Breast epithelium (tissue), 4 donors: ENCODE measurements at regions not wholly inside any gene's neighbourhood (a gene's known extent, or its start where the extent isn't known, plus 50 kb on each side); places are given as distances from the start of the nearest gene placed in this dataset.

Experiments
- DNase-seq, 2 donors: peaks; one replicate each; pipeline ENCODE4 v3.0.0-alpha.2; 2019; ENCODE audit warnings: low spot score in 2 of 2
- H3K27ac ChIP-seq, 2 donors: fragments of 200-600 bp; sonication (generic) in 1 of 2; one replicate each; pipeline ENCODE4 v1.5.1; 2016 to 2019; ENCODE audit warnings: mild to moderate bottlenecking in 1 of 2
- H3K27me3 ChIP-seq, 2 donors: fragments of 200-600 bp; sonication (generic) in 1 of 2; one replicate each; pipeline versions ENCODE4 v1.5.1 to v1.6.0; 2017 to 2019; ENCODE audit warnings: control low read depth in 1 of 2, mild to moderate bottlenecking in 1 of 2
- H3K36me3 ChIP-seq: fragments of 200-600 bp; one replicate; pipeline ENCODE4 v1.5.1; 2019
- H3K4me1 ChIP-seq, 2 donors: fragments of 200-600 bp; sonication (generic); one replicate each; pipeline ENCODE4 v1.5.1; 2016 to 2019; ENCODE audit warnings: control low read depth in 1 of 2
- H3K4me3 ChIP-seq, 3 donors: fragments of 200-600 bp; sonication (generic); 1 replicate in 2 of 3; 2 replicates in 1 of 3; pipeline ENCODE4 v1.5.1; 2016 to 2019; ENCODE audit warnings: mild to moderate bottlenecking in 3 of 3, moderate library complexity in 2 of 3
- H3K9me3 ChIP-seq, 2 donors: fragments of 200-600 bp; sonication (generic) in 1 of 2; one replicate each; pipeline ENCODE4 v1.5.1; 2016 to 2019; ENCODE audit warnings: control low read depth in 1 of 2
- CTCF ChIP-seq, 3 donors: fragments of 450-650 bp; IDR thresholded peaks; one replicate each; pipeline ENCODE4 v1.5.1; 2016 to 2017; ENCODE audit warnings: antibody characterized with exemption in 3 of 3, mild to moderate bottlenecking in 3 of 3, moderate library complexity in 3 of 3
- POLR2A ChIP-seq: fragments of 450-650 bp; IDR thresholded peaks from one replicate; pipeline ENCODE4 v1.6.1; 2016; ENCODE audit warnings: antibody characterized with exemption, mild to moderate bottlenecking, moderate library complexity
- POLR2AphosphoS5 ChIP-seq, 3 donors: sonication (generic); formaldehyde crosslinking; IDR thresholded peaks; one replicate each; pipeline ENCODE4 v1.6.1; 2017; ENCODE audit warnings: antibody characterized with exemption in 3 of 3
- intact Hi-C: fragments of 100-400 bp; cut with DNase I; formaldehyde crosslinking; loops from one replicate; pipeline ENCODE4 v1.15.1; 2023; ENCODE audit warnings: low total_unique reads

- intact Hi-C loops = no loop called here
Observed at GRCh38 chrX:42602136-42602535, 175.8 kb downstream of the PPP1R2C start.

DNA sequence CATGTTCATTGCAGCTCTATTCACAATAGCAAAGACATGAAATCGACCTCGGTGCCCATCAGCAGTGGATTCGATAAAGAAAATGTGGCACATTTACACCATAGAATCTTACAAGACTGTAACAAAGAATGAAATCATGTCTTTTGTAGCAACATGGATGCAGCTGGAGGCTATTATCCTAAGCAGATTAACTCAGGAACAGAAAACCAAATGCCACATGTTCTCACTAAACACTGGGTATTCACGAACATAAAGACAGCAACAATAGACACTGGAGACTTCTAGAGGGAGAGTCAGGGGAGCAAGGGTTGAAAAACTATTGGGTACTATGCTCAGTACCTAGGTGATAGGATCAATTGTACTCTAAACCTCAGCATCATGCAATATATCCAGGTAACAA lies 180.5 kb downstream of the PPP1R2C start:
- Histone ChIP-seq H3K27me3 (no peaks in the 10 kb centered on the region), H3K4me3 (no peak overlapping the region), H3K9me3 (peaks cover 0 to 6% of the 10 kb centered on the region in 2 donors), H3K4me1 (no peaks in the 10 kb centered on the region), H3K27ac (no peak overlapping the region), H3K36me3 (no peaks in the 10 kb centered on the region)
- no peak for TF ChIP-seq POLR2AphosphoS5 (IDR thresholded peaks at IDR 0.05)
- TF ChIP-seq POLR2A = no peak
- TF ChIP-seq CTCF (IDR thresholded peaks at IDR 0.05) = no peak
- intact Hi-C loops = no loop called here
- DNase-seq = no peak

More at GRCh38 chrX:42602136-42602535, 175.8 kb downstream of the PPP1R2C start:
- no peaks in the 10 kb centered on the region for H3K9me3 ChIP-seq
- H3K36me3 ChIP-seq = no peaks in the 10 kb centered on the region
- no peaks in the 10 kb centered on the region for H3K4me1 ChIP-seq
- peaks cover 0 to 12% of the 10 kb centered on the region in 2 donors for H3K27me3 ChIP-seq
- DNase-seq = no peak
- H3K4me3 ChIP-seq = no peak overlapping the region
- H3K27ac ChIP-seq = no peak overlapping the region
- TF ChIP-seq POLR2A (no peak), CTCF (IDR thresholded peaks at IDR 0.05) (no peak), POLR2AphosphoS5 (IDR thresholded peaks at IDR 0.05) (no peak)

GRCh38 chrX:42585842-42586621 lies 191.9 kb downstream of the PPP1R2C start:
- TF ChIP-seq POLR2A = no peak
- TF ChIP-seq CTCF (IDR thresholded peaks at IDR 0.05) = no peak
- no peak for TF ChIP-seq POLR2AphosphoS5 (IDR thresholded peaks at IDR 0.05)
- DNase-seq = no peak
- peaks cover 0 to 6% of the 10 kb centered on the region in 2 donors for H3K9me3 ChIP-seq
- no peak overlapping the region for H3K4me3 ChIP-seq
- H3K36me3 ChIP-seq = no peaks in the 10 kb centered on the region
- H3K27me3 ChIP-seq = peaks cover 0 to 11% of the 10 kb centered on the region in 2 donors
- intact Hi-C loops = no loop called here
- H3K27ac ChIP-seq = no peak overlapping the region
- H3K4me1 ChIP-seq = no peaks in the 10 kb centered on the region

DNA sequence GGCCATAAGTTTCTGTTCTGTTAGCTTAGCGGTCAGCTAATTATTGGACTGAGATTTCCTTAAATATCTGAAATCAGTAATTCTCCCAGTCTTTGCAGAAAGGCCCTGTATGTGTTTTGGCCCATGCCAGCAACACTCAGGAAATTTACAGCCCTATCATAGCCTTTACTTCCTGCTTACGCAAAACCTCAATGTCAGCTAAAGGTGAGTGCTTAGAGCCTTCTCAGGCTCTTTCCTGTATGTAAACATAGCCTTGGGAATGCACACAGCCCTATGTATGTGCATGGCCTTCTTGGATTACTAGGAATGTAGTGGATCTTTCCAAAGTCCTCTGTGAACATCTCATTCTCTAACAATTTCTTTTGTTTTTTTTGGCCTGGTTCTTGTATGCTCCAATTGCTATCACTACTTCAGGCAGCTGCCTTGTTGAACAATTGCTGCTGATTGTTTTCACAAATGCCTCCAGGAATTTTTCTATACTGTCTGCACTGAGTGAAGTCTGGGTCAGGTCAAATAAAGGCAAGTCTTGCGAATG lies 200.0 kb downstream of the PPP1R2C start:
- TF ChIP-seq POLR2A (no peak), POLR2AphosphoS5 (IDR thresholded peaks at IDR 0.05) (no peak), CTCF (IDR thresholded peaks at IDR 0.05) (no peak)
- Histone ChIP-seq H3K36me3 (no peaks in the 10 kb centered on the region), H3K9me3 (no peaks in the 10 kb centered on the region), H3K27me3 (no peaks in the 10 kb centered on the region), H3K4me1 (no peaks in the 10 kb centered on the region), H3K4me3 (no peak overlapping the region), H3K27ac (no peak overlapping the region)
- DNase-seq = no peak
- intact Hi-C loops = no loop called here

GRCh38 chrX:42567268-42567667 lies 210.7 kb downstream of the PPP1R2C start:
- Histone ChIP-seq H3K4me3 (no peak overlapping the region), H3K9me3 (no peaks in the 10 kb centered on the region), H3K4me1 (no peaks in the 10 kb centered on the region), H3K36me3 (no peaks in the 10 kb centered on the region), H3K27ac (no peak overlapping the region), H3K27me3 (peaks cover 0 to 11% of the 10 kb centered on the region in 2 donors)
- TF ChIP-seq CTCF (IDR thresholded peaks at IDR 0.05) (no peak), POLR2AphosphoS5 (IDR thresholded peaks at IDR 0.05) (no peak), POLR2A (no peak)
- no peak for DNase-seq
- intact Hi-C loops = loop anchor here (5.0 kb wide), 1 partner anchor 515 kb away; no protein-coding TSS in a partner anchor
